ENCODE measurements at regions not wholly inside any gene's neighbourhood (a gene's known extent, or its start where the extent isn't known, plus 50 kb on each side); places are given as distances from the start of the nearest gene placed in this dataset.
"Not testable (repeated sequence)": the region's sequence is repeated elsewhere in the genome, so short reads cannot be mapped to it uniquely, and the experiment has no call there.

GRCh38 chr15:69557020-69557706, 104.5 kb downstream of the RPLP1 start:
- no peak for DNase-seq (ENCODE audit: insufficient read length, low spot score)
- no peak for FAIRE-seq
- no peak for TF ChIP-seq SPI1 (IDR thresholded peaks at IDR 0.05; ENCODE audit: low read depth, low read length)
- TF ChIP-seq POLR2AphosphoS5 (IDR thresholded peaks at IDR 0.05; ENCODE audit: low read depth, low read length): no peak
- no peak for TF ChIP-seq PAX5 (IDR thresholded peaks at IDR 0.05; ENCODE audit: insufficient read depth, low read length, severe bottlenecking)
- no peak for TF ChIP-seq POU2F2 (IDR thresholded peaks at IDR 0.05; ENCODE audit: low read depth, low read length)
- TF ChIP-seq TAF1 (IDR thresholded peaks at IDR 0.05; ENCODE audit: low read depth, low read length): no peak
- no peak for TF ChIP-seq POLR2A (IDR thresholded peaks at IDR 0.05; ENCODE audit: low read depth, low read length)

DNA sequence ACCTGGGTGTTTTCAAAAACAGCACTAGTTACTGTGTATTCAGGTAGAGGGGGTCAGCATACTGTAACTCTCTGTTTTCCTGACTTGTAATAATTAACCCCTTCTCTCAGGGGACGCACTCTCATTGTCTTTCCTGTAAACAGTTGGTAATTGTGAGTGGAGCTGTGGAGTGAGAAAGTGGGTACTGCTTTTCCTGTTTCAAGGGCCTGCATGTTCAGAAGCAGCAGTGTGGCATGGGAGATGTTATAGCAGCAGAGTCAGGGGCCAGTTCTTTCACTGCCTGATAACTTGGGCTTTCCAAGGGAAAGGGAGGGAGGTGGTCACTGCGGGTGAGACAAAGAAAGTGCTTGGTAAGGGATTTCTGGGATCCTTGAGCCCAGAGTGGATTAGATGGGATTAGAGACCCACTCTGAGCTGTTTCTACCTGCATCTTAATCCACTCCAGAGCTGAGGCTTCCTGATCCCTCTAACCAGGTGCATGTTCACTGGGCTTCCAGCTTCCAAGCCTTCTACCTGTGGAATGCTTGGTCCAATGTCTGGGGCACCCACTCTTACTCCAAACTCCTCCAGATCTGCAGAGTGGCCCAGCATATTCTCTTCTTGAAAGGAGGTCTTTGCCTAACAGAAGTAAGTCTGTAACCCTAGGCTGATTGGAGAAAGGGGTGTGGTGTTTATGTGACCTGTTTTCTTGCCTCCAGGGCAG, 105.2 kb downstream of the RPLP1 start:
- DNase-seq (ENCODE audit: insufficient read length, low spot score): no peak
- no peak for FAIRE-seq
- TF ChIP-seq POLR2AphosphoS5 (IDR thresholded peaks at IDR 0.05; ENCODE audit: low read depth, low read length) (no peak), POU2F2 (IDR thresholded peaks at IDR 0.05; ENCODE audit: low read depth, low read length) (no peak), TAF1 (IDR thresholded peaks at IDR 0.05; ENCODE audit: low read depth, low read length) (no peak), PAX5 (IDR thresholded peaks at IDR 0.05; ENCODE audit: insufficient read depth, low read length, severe bottlenecking) (no peak), SPI1 (IDR thresholded peaks at IDR 0.05; ENCODE audit: low read depth, low read length) (no peak), POLR2A (IDR thresholded peaks at IDR 0.05; ENCODE audit: low read depth, low read length) (no peak)

GRCh38 chr15:69559440-69560190, 107.0 kb downstream of the RPLP1 start:
- no peak for FAIRE-seq
- DNase-seq (ENCODE audit: insufficient read length, low spot score): no peak
- no peak for TF ChIP-seq POLR2AphosphoS5 (IDR thresholded peaks at IDR 0.05; ENCODE audit: low read depth, low read length)
- TF ChIP-seq POU2F2 (IDR thresholded peaks at IDR 0.05; ENCODE audit: low read depth, low read length): no peak
- no peak for TF ChIP-seq PAX5 (IDR thresholded peaks at IDR 0.05; ENCODE audit: insufficient read depth, low read length, severe bottlenecking)
- no peak for TF ChIP-seq POLR2A (IDR thresholded peaks at IDR 0.05; ENCODE audit: low read depth, low read length)
- TF ChIP-seq SPI1 (IDR thresholded peaks at IDR 0.05; ENCODE audit: low read depth, low read length): no peak
- no peak for TF ChIP-seq TAF1 (IDR thresholded peaks at IDR 0.05; ENCODE audit: low read depth, low read length)

- no peak for TF ChIP-seq POLR2A (IDR thresholded peaks at IDR 0.05; ENCODE audit: low read depth, low read length)
- no peak for TF ChIP-seq POU2F2 (IDR thresholded peaks at IDR 0.05; ENCODE audit: low read depth, low read length)
- no peak for TF ChIP-seq TAF1 (IDR thresholded peaks at IDR 0.05; ENCODE audit: low read depth, low read length)
- TF ChIP-seq SPI1 (IDR thresholded peaks at IDR 0.05; ENCODE audit: low read depth, low read length): no peak
- TF ChIP-seq PAX5 (IDR thresholded peaks at IDR 0.05; ENCODE audit: insufficient read depth, low read length, severe bottlenecking): no peak
- no peak for TF ChIP-seq POLR2AphosphoS5 (IDR thresholded peaks at IDR 0.05; ENCODE audit: low read depth, low read length)
- FAIRE-seq (no peak), DNase-seq (ENCODE audit: insufficient read length, low spot score) (no peak)
Observed at GRCh38 chr15:69561071-69561784, 108.6 kb downstream of the RPLP1 start.

DNA sequence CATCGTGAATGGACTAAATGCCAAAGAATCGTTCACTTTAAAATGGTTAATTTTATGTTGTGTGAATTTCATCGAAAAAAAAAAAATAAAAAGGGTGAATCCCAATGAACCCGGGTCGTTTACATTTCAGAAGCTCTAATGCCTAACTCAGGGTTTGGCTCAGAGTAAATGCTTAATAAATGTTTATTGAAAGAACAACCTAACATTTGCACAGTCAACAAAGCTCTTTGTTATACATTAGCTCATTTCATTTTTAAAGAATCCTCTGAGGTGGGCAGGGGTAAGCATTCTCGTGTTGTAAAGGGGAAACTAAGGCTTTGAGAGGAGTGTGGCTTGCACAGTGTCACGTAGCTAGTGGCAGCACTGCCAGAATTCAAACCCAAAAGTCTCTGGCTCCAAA, 109.5 kb downstream of the RPLP1 start:
- TF ChIP-seq PAX5 (IDR thresholded peaks at IDR 0.05; ENCODE audit: insufficient read depth, low read length, severe bottlenecking) (no peak), POLR2AphosphoS5 (IDR thresholded peaks at IDR 0.05; ENCODE audit: low read depth, low read length) (no peak), POLR2A (IDR thresholded peaks at IDR 0.05; ENCODE audit: low read depth, low read length) (no peak), POU2F2 (IDR thresholded peaks at IDR 0.05; ENCODE audit: low read depth, low read length) (no peak), SPI1 (IDR thresholded peaks at IDR 0.05; ENCODE audit: low read depth, low read length) (no peak), TAF1 (IDR thresholded peaks at IDR 0.05; ENCODE audit: low read depth, low read length) (no peak)
- FAIRE-seq (no peak), DNase-seq (ENCODE audit: insufficient read length, low spot score) (no peak)

DNA sequence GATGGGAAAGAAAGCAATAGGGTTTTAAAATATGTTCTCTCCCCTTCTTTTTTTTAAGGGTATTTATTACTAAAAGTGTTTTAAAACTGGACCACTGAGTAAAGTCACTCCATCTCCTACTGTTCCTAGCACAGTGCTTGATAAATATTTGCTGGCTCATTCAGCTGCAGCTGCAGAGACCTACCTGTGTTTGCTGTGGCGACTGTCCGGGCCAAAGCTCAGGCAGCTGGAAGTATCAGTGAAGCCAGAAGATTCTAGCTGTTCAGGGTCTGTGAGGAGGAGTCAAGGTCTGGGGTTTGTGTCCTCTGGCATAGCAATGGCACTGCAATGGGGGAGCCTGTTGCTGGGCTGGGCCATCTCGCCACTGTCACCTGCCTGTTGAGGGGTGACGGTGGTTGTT, 109.9 kb downstream of the RPLP1 start:
- FAIRE-seq: no peak
- DNase-seq (ENCODE audit: insufficient read length, low spot score): no peak
- no peak for TF ChIP-seq POU2F2 (IDR thresholded peaks at IDR 0.05; ENCODE audit: low read depth, low read length)
- no peak for TF ChIP-seq TAF1 (IDR thresholded peaks at IDR 0.05; ENCODE audit: low read depth, low read length)
- no peak for TF ChIP-seq SPI1 (IDR thresholded peaks at IDR 0.05; ENCODE audit: low read depth, low read length)

DNA sequence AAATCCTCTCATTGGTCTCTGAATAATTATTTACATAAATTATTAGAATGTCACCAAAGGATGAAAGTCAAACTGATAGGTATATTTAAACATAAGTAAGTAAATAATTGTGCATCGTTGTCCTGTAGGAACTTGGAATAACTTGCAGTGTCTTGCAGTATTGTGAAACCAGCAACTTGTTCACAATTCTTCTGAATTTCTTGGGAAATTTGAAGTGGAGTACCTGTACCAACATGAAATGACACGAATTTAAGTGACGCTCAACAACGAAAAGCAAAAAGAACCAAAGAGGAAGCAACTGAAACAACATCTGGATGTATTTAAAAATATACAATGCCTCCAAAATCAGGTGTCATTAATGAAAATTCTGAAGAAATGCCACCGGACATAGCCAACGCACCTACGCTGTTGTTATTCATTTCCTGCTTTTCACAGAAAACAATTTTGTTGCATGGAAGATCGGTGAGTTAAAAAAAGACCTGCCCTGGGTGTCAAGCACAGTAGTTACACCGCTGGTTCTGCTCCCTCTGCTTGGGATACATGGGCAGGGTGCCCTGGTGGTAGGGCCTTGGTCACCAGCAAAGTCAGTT, 112.5 kb downstream of the RPLP1 start:
- no peak for TF ChIP-seq PAX5 (IDR thresholded peaks at IDR 0.05; ENCODE audit: insufficient read depth, low read length, severe bottlenecking)
- TF ChIP-seq POLR2AphosphoS5 (IDR thresholded peaks at IDR 0.05; ENCODE audit: low read depth, low read length): no peak
- TF ChIP-seq POLR2A (IDR thresholded peaks at IDR 0.05; ENCODE audit: low read depth, low read length): no peak
- no peak for TF ChIP-seq TAF1 (IDR thresholded peaks at IDR 0.05; ENCODE audit: low read depth, low read length)
- TF ChIP-seq POU2F2 (IDR thresholded peaks at IDR 0.05; ENCODE audit: low read depth, low read length): no peak
- TF ChIP-seq SPI1 (IDR thresholded peaks at IDR 0.05; ENCODE audit: low read depth, low read length): no peak

GRCh38 chr15:69567238-69567760, 114.7 kb downstream of the RPLP1 start:
- not testable (repeated sequence) for DNase-seq (ENCODE audit: insufficient read length, low spot score); FAIRE-seq

More for the DNA sequence above, 112.5 kb downstream of the RPLP1 start:
- DNase-seq (ENCODE audit: insufficient read length, low spot score) (no peak), FAIRE-seq (no peak)
